ENCODE measurements at regions not wholly inside any gene's neighbourhood (a gene's known extent, or its start where the extent isn't known, plus 50 kb on each side); places are given as distances from the start of the nearest gene placed in this dataset.

GRCh38 chrX:19243431-19243830 is 100.3 kb upstream of the PDHA1 start:
- Histone ChIP-seq H3K27me3 (replicated peaks in 1 of 2; ENCODE audit: control insufficient read depth in 2 of 2, insufficient read depth in 2 of 2, low read length in 1 of 2) (no peaks in the 10 kb centered on the region), H4K20me1 (ENCODE audit: control insufficient read depth, insufficient read depth) (no peaks in the 10 kb centered on the region), H3K27ac (ENCODE audit: control insufficient read depth, insufficient read depth) (no peak overlapping the region), H3K9me3 (replicated peaks; ENCODE audit: control insufficient read depth, insufficient read depth, low read length) (no peaks in the 10 kb centered on the region; the same call in 2 of the 3 replicates), H3K4me1 (ENCODE audit: control insufficient read depth, insufficient read depth, low read length) (no peaks in the 10 kb centered on the region), H3K9ac (ENCODE audit: control insufficient read depth, insufficient read depth, low read length) (no peak overlapping the region), H3K36me3 (ENCODE audit: control insufficient read depth in 2 of 2, insufficient read depth in 2 of 2, low read length in 1 of 2) (no peaks in the 10 kb centered on the region), H3K4me3 (no peak overlapping the region), H3K4me2 (ENCODE audit: control insufficient read depth, insufficient read depth) (no peak overlapping the region), H2AFZ (ENCODE audit: control insufficient read depth, low read depth, low read length) (no peak overlapping the region), H3K79me2 (ENCODE audit: control insufficient read depth, insufficient read depth, low read length) (no peaks in the 10 kb centered on the region)
- RAD21 ChIA-PET (ENCODE audit: unreplicated experiment), result no interaction called here
- TF ChIP-seq POLR2AphosphoS2 (IDR thresholded peaks at IDR 0.05; ENCODE audit: low read depth, low read length), result no peak
- TF ChIP-seq TCF7 (IDR thresholded peaks at IDR 0.05; ENCODE audit: borderline replicate concordance), result no peak
- no peak for TF ChIP-seq HCFC1 (IDR thresholded peaks at IDR 0.05; ENCODE audit: low read length)
- TF ChIP-seq CHD2 (IDR thresholded peaks at IDR 0.05; ENCODE audit: borderline replicate concordance, low read depth, low read length), result no peak
- TF ChIP-seq NFIC (IDR thresholded peaks at IDR 0.05; ENCODE audit: low read depth, low read length), result no peak
- TF ChIP-seq KLF5 (IDR thresholded peaks at IDR 0.05; ENCODE audit: partially characterized antibody), result no peak
- TF ChIP-seq USF2 (IDR thresholded peaks at IDR 0.05; ENCODE audit: borderline replicate concordance, low read depth, low read length), result no peak
- TF ChIP-seq, protein P1, sequence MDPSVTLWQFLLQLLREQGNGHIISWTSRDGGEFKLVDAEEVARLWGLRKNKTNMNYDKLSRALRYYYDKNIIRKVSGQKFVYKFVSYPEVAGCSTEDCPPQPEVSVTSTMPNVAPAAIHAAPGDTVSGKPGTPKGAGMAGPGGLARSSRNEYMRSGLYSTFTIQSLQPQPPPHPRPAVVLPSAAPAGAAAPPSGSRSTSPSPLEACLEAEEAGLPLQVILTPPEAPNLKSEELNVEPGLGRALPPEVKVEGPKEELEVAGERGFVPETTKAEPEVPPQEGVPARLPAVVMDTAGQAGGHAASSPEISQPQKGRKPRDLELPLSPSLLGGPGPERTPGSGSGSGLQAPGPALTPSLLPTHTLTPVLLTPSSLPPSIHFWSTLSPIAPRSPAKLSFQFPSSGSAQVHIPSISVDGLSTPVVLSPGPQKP (IDR thresholded peaks at IDR 0.05; ENCODE audit: low read depth, low read length), result no peak
- TF ChIP-seq EP300 (IDR thresholded peaks at IDR 0.05; ENCODE audit: borderline replicate concordance in 1 of 2, control insufficient read depth in 1 of 2, low read depth in 2 of 2, low read length in 2 of 2), result no peak
- TF ChIP-seq TAF1 (IDR thresholded peaks at IDR 0.05; ENCODE audit: borderline replicate concordance, low read depth, low read length), result no peak
- TF ChIP-seq NRF1 (conservative IDR thresholded peaks at IDR 0.05; ENCODE audit: low read depth, low read length), result no peak
- no peak for TF ChIP-seq CHD1 (IDR thresholded peaks at IDR 0.05; ENCODE audit: low read depth, low read length)
- no peak for TF ChIP-seq RELA (IDR thresholded peaks at IDR 0.05; ENCODE audit: borderline replicate concordance, partially characterized antibody)
- TF ChIP-seq YY1 (IDR thresholded peaks at IDR 0.05; ENCODE audit: low read depth, low read length), result no peak
- no peak for TF ChIP-seq SUPT20H (IDR thresholded peaks at IDR 0.05; ENCODE audit: borderline replicate concordance, control insufficient read depth, low read depth, low read length)
- TF ChIP-seq RCOR1 (conservative IDR thresholded peaks at IDR 0.05; ENCODE audit: low read depth, low read length), result no peak
- no peak for TF ChIP-seq CUX1 (IDR thresholded peaks at IDR 0.05; ENCODE audit: insufficient replicate concordance, low read depth, low read length)
- no peak for TF ChIP-seq FOXM1 (IDR thresholded peaks at IDR 0.05; ENCODE audit: low read depth, low read length)
- in situ Hi-C loops (cut with MboI) (no loop called here), intact Hi-C loops (cut with micrococcal nuclease; ENCODE audit: unreplicated experiment) (no loop called here)
- DNase-seq (ENCODE audit: low read depth, low spot score), result no peak
- 24% methylated on average over 5 of the region's 5 CpGs for WGBS (ENCODE audit: insufficient coverage, insufficient replicate concordance, low lambda C conversion rate, missing lambda C conversion rate)
- BruUV-seq (replicated peaks), result no TSS peak
- CTCF ChIA-PET, result no interaction called here
- POLR2A ChIA-PET, result no interaction called here
- SMC1A ChIA-PET (ENCODE audit: uncharacterized antibody, unreplicated experiment), result no interaction called here
- no peak for ATAC-seq
- no peak for FAIRE-seq
